NB4 (cell line): ENCODE measurements at regions not wholly inside any gene's neighbourhood (a gene's known extent, or its start where the extent isn't known, plus 50 kb on each side); places are given as distances from the start of the nearest gene placed in this dataset.

Experiments used
- CTCF ChIP-seq: IDR thresholded peaks from one replicate; pipeline ENCODE4 v1.5.1; 2012; ENCODE audit warnings: low read depth, low read length
- MAX ChIP-seq: IDR thresholded peaks from 2 replicates; pipeline ENCODE4 v1.6.1; 2011; ENCODE audit warnings: low read depth, low read length
- MYC ChIP-seq: IDR thresholded peaks from 2 replicates; pipeline ENCODE4 v1.6.1; 2011; ENCODE audit warnings: low read depth, low read length
- POLR2A ChIP-seq: IDR thresholded peaks from 2 replicates; pipeline ENCODE4 v1.6.1; 2011; ENCODE audit warnings: mild to moderate bottlenecking; ENCODE audit not compliant: insufficient read length; ENCODE audit errors: extremely low read depth

DNA sequence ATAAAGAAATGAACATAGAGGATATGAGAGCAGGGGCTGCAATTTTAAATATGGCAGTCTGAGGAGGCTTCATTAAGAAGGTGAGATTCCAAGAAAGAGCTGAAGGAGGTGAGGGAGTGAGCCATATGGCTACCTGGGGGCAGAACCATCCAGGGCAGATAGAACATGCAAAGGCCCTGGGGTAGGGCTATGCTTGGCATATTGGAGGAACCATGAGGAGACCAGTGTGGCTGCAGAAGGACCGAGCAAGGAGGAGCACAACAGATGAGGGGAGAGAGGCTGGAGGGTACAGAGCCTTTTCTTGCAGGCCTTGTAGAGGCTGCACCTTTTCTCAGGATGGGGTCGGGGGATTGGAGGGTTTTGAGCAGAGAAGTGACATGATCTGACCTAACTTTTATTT is 69.5 kb upstream of the GATA6 start:
- TF ChIP-seq CTCF (no peak), MAX (no peak), POLR2A (no peak), MYC (no peak)
